Skin of body (tissue), 1 donor: ENCODE measurements at regions not wholly inside any gene's neighbourhood (a gene's known extent, or its start where the extent isn't known, plus 50 kb on each side); places are given as distances from the start of the nearest gene placed in this dataset.

Experiments used
- DNase-seq: peaks from one replicate; lab custom pipeline; 2025; lab: John Stamatoyannopoulos, UW

- DNase-seq, result no peak
Observed at GRCh38 chr11:114876234-114876633, 197.9 kb downstream of the NXPE2 start.

DNA sequence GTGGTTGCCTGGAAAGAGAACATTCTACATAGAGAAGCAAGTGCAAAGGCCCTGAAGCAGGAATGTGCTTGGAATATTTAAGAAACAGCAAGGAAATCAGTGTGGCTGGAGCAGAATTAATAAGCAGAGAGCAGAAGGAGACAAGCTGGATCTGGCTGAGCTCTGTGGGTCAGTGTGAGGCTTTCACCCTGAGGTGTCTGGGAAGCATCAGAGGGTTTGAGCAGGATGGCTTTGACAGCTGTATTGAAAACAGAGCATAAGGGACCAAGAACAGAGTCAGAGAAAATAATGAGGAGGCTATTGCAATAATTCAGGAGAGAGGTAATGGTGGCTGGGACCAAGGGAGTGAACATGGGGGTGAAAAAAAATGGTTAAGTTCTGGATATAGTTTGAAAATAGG is 199.6 kb downstream of the NXPE2 start:
- DNase-seq, result no peak

GRCh38 chr11:114880442-114880841 is 202.1 kb downstream of the NXPE2 start:
- no peak for DNase-seq

DNA sequence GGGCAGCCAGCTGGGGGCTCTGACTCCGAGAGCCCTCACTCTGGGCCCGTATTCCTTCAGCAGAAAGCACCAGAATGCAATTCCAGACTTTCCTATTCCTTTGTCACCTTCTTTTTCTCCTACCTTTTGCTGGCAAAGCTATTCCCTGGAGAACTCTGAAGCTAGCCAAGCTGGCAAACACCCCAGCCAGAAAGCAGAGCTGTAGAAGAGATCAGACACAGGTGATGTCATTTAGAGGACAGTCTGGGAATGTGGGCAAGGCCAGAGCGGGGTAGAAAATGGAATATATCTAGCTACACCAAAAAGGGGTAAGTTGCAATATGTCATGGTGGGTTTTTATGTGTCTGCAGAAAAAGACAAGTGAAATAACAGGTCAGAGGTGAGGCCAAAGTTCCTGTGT is 205.1 kb downstream of the NXPE2 start:
- no peak for DNase-seq

GRCh38 chr11:114886644-114887265 is 208.4 kb downstream of the NXPE2 start:
- no peak for DNase-seq

DNA sequence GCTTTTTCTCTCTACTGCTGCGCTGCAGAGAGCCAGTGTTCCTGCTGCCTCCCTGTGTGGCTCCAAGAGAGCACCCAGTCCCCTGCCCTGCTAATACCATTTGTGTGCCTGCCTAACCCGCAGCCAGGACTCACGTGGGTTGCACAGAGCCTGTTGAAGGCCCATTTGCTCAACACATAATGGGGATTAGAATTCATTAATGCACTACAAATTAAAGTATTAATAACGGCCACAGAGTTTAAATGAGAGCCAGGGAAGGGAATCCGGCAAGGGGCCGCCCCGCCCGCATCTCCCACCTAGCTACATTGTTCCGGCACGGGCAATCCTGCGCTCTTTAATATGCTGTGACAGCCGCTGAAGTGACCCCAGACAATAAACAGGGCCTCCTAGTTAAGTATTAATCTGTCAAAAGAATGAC is 211.3 kb downstream of the NXPE2 start:
- DNase-seq, result no peak

- DNase-seq, result no peak
Observed at GRCh38 chr11:114890038-114890437, 211.7 kb downstream of the NXPE2 start.

GRCh38 chr11:114891911-114892310 is 213.6 kb downstream of the NXPE2 start:
- DNase-seq, result no peak

DNA sequence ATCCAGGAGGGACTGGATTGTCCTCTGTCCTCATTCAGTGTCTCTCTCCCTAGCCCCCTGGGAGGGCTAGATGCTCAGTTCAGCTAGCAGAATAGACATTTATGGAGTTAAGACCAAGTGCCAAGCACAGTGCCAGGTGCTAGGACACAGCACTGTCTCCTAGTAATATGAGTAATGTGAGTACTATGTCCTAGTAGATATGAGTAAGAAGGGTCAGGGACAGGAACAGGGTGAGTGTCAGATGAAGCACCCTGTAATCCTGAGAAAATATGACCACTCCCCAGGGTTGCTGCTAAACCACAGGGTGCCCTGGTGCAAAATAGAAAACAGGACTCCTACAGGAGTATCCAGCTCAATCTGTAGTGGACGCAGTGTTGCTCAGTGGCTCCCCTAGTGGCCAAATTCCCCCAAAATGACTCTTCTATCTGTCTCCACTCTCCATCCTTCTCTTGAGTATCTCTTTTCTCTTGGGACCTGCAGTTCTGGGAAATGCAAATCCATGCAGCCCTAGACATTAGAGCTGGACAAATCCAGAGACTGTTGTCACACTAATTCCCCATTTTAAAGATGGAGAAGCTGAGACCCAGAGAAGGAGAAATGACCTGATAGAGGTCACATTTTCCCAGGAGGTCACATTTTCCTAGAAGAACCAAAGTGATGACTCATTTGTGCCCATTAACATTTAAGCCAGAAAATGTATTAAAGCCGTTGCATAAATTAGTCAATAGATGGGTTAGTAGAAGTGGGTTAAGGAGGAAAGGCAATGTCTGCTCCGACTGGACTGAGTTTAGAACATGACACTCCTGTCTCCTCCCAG is 214.3 kb downstream of the NXPE2 start:
- no peak for DNase-seq

- no peak for DNase-seq
Observed at GRCh38 chr11:114893329-114893728, 215.0 kb downstream of the NXPE2 start.

DNA sequence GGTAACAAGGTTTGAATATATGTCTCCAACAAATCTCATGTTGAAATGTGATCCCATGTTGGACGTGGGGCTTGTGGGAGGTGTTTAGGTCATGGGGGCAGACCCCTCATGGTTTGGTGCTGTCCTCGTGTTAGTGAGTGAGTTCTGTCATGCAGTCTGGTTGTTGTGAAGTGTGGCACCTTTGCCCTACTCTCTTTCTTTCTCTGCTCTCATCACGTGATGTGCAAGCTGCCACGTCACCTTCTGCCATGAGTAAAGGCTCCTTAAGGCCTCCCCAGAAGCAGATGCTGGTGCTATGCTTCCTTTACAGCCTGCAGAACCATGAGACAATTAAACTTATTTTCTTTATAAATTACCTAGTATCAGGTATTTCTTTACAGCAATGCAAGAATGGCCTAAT is 218.3 kb downstream of the NXPE2 start:
- no peak for DNase-seq

DNA sequence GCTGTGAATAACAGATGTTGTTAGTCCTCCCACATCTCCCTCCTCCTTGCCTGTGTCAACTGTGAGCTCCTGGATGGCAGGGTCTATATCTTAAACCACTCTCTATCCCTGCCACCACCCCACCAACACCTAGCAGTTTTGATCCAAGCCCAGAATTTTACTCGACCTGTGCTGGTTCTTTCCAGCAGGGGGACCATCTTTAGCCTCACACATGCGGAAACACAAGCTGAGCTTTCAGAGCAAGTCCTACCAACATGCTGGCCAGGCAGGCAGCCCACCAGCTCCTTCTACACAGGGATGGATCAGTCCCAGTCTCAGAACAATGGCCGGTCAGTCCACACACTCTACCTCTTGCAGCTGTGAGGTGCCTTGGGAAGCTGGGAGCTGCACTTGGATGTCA is 231.5 kb downstream of the NXPE2 start:
- DNase-seq, result no peak

- DNase-seq, result no peak
Observed at GRCh38 chr11:114912826-114913225, 234.5 kb downstream of the NXPE2 start.

DNA sequence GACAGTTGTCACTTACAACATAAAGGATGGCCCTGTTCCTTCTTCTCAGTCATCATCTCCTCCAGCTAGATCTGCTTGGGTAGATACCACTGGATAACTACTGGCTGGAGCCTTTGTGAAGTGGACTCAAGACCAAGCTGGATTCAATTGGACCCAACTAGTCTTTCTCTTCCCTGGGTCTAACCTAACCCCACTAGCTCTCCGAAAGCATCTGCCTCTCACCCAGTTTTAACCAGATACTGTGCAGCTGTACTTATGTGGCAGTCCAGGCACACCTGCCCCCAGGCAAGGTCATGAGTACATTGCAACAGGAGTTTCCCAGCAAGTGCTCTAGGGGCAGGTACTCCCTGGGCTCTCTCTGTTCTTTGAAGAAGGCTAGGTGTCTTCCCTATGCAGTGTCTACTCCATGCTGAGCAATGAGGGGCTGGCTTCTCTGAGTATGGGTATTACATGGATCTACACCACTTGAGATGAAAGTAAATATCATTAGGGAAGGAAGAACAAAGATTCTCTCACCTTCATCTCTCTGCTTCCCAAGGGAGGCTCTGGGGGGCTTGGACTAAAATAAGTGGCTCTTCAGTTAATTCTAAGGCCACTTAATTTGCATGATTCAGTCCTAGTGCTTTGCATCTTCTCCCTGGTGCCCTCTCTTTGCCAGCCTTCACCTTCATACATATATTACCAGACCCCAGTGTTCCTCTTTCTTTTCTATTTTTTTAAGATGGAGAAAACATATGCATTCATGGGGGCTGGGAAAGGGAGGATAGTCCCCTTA is 236.1 kb downstream of the NXPE2 start:
- DNase-seq, result no peak

GRCh38 chr11:114915871-114916805 is 237.8 kb downstream of the NXPE2 start:
- no peak for DNase-seq

- DNase-seq, result no peak
Observed at GRCh38 chr11:114918286-114918685, 240.0 kb downstream of the NXPE2 start.

DNA sequence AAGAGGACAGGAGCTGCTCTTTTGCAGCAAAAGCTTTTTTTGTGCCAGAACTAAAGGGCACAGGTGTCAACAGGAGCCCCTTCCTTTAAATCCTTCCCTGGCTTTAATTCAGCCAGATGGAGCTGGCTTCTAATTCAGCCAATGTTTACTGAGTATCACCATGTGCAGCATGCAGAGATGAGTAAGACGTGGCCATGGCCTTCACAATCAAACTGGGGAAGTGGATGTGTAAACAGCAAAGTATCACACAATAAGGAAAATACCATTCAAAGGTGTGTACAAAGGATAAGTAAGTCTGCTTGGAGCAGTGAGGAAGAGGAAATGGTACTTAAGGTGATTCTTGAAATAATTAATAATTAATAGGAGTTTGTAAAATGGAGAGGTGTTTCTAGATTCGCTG is 243.4 kb downstream of the NXPE2 start:
- DNase-seq, result no peak

- DNase-seq, result no peak
Observed at GRCh38 chr11:114924042-114924441, 245.7 kb downstream of the NXPE2 start.

DNA sequence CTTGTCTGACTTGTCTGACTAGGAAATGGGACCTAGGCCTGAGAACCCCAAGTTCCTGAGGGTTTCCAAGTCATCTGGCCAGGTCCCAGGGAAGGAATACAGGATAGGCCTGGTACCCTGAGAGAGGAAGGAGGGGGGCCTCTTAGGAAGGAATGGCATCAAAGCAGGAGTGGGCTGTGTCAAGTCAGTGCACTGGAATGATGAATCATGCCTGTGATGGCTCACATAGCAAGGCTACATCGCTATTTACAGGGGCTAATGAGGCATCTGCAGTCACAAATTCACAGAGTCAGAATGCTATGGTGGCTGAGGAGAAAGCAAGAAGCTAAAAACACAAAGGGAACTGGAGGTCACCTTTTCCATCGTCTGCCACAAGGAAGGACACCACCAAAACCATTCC is 247.3 kb downstream of the NXPE2 start:
- no peak for DNase-seq

GRCh38 chr11:114928260-114928870 is 250.0 kb downstream of the NXPE2 start:
- no peak for DNase-seq
